Neural progenitor cell (in vitro differentiated cells): ENCODE measurements at regions not wholly inside any gene's neighbourhood (a gene's known extent, or its start where the extent isn't known, plus 50 kb on each side); places are given as distances from the start of the nearest gene placed in this dataset.

Experiments
- DNase-seq: peaks from one replicate; pipeline ENCODE4 v3.0.0-alpha.2; 2016; ENCODE audit warnings: low spot score
- H2AFZ ChIP-seq: fragments of 200-600 bp; sonication (generic); replicated peaks from 2 replicates; pipeline ENCODE4 v1.6.1; 2016; ENCODE audit warnings: antibody characterized with exemption
- H3F3A ChIP-seq: fragments of 200-600 bp; sonication (generic); 2 replicates; pipeline ENCODE4 v1.6.1; 2016; ENCODE audit warnings: antibody characterized with exemption, low read depth
- H3K27ac ChIP-seq: fragments of 200-600 bp; sonication (generic); 2 replicates; pipeline ENCODE4 v1.5.1; 2016; ENCODE audit warnings: mild to moderate bottlenecking
- H3K27me3 ChIP-seq: fragments of 200-600 bp; sonication (generic); 2 replicates; pipeline ENCODE4 v1.6.1; 2016; ENCODE audit warnings: mild to moderate bottlenecking, moderate library complexity
- H3K36me3 ChIP-seq: fragments of 200-600 bp; sonication (generic); 2 replicates; pipeline ENCODE4 v1.5.1; 2016
- H3K4me1 ChIP-seq: fragments of 200-600 bp; sonication (generic); 2 replicates; pipeline ENCODE4 v1.6.1; 2016; ENCODE audit warnings: mixed run types
- H3K4me2 ChIP-seq: fragments of 200-600 bp; sonication (generic); 2 replicates; pipeline ENCODE4 v1.6.1; 2016
- H3K4me3 ChIP-seq: fragments of 200-600 bp; sonication (generic); 2 replicates; pipeline ENCODE4 v1.5.1; 2016
- H3K79me2 ChIP-seq: fragments of 200-600 bp; sonication (generic); 2 replicates; pipeline ENCODE4 v1.6.1; 2016; ENCODE audit warnings: low read depth
- H3K9ac ChIP-seq: fragments of 200-600 bp; sonication (generic); 2 replicates; pipeline ENCODE4 v1.6.1; 2016
- H3K9me3 ChIP-seq: fragments of 200-600 bp; sonication (generic); 2 replicates; pipeline ENCODE4 v1.5.1; 2016; ENCODE audit warnings: low read depth
- H4K20me1 ChIP-seq: fragments of 200-600 bp; sonication (generic); 2 replicates; pipeline ENCODE4 v1.6.1; 2016; ENCODE audit warnings: low read depth
- H3K27ac Mint-ChIP-seq: 3 replicates; pipeline ENCODE4 v1.8.0; 2021; ENCODE audit warnings: mixed read lengths
- H3K27me3 Mint-ChIP-seq: 2 replicates; pipeline ENCODE4 v1.8.0; 2022; ENCODE audit warnings: low read depth, mild to moderate bottlenecking, inconsistent platforms, moderate library complexity, mixed read lengths; ENCODE audit not compliant: insufficient read depth
- H3K36me3 Mint-ChIP-seq: 3 replicates; pipeline ENCODE4 v1.8.0; 2021; ENCODE audit warnings: mixed read lengths
- H3K4me1 Mint-ChIP-seq: 3 replicates; pipeline ENCODE4 v1.8.0; 2021; ENCODE audit warnings: mixed read lengths
- H3K4me3 Mint-ChIP-seq: 3 replicates; pipeline ENCODE4 v1.8.0; 2021; ENCODE audit warnings: mild to moderate bottlenecking, moderate library complexity, mixed read lengths
- H3K9me3 Mint-ChIP-seq: 3 replicates; pipeline ENCODE4 v1.8.0; 2020; ENCODE audit warnings: mixed read lengths
- CTCF ChIP-seq: fragments of 200-600 bp; sonication (generic); IDR thresholded peaks from 2 replicates; pipeline ENCODE4 v1.5.1; 2017; ENCODE audit warnings: antibody characterized with exemption, mild to moderate bottlenecking
- EZH2 ChIP-seq: fragments of 200-600 bp; sonication (generic); IDR thresholded peaks from 2 replicates; pipeline ENCODE4 v1.6.1; 2017; ENCODE audit warnings: antibody characterized with exemption, mild to moderate bottlenecking, moderate library complexity
- EZH2phosphoT487 ChIP-seq: fragments of 200-600 bp; sonication (generic); IDR thresholded peaks from 2 replicates; pipeline ENCODE4 v1.6.1; 2017; ENCODE audit warnings: antibody characterized with exemption

DNA sequence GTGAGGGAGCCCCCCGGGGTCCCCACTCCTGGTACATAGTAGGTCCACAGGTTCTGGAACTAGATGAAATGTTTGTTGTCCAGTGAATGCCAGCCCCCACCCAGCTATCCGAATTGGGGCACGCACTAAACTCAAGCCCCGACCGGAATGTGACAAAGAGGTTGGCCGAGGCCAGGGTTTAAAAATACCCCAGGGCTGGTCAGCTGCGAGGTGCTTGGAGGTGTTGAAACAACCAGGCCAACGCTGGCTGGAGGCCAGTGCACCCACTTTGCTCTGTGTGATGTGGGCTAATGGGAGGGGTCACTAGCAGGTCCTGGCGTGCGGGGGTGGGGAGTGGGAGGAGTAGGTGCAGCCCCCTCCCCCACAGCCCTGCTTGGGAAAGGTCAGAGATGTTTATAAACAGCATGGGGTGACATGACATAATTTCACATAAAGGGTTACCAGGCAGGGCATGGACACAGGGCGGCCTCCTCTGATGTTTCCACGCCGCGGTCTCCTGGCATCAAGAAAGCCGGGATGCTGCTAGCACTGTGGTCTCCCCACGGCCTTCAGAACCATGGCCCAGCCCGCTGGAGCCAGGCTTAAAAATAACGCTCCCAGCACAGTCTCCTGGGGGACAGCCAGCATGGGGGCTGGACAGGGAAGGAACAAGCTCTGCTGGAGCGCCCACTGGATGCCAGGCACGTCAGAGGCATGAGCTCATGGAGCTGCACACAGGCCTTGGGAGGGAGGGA lies 111.2 kb upstream of the PTPN1 start:
- no peak overlapping the region for H2AFZ ChIP-seq
- Mint-ChIP-seq H3K9me3 (no peaks in the 10 kb centered on the region), H3K4me1 (peaks cover 14% of the 10 kb centered on the region), H3K27me3 (peaks cover 5% of the 10 kb centered on the region), H3K36me3 (no peaks in the 10 kb centered on the region), H3K4me3 (no peak overlapping the region), H3K27ac (no peak overlapping the region)
- no peak for DNase-seq
- no peak overlapping the region for H3K4me3 ChIP-seq
- H3K9ac ChIP-seq = no peak overlapping the region
- no peak overlapping the region for H3K27ac ChIP-seq
- TF ChIP-seq EZH2 = no peak
- TF ChIP-seq CTCF = no peak
- TF ChIP-seq EZH2phosphoT487 = no peak
- no peaks in the 10 kb centered on the region for H3K9me3 ChIP-seq
- no peaks in the 10 kb centered on the region for H3K27me3 ChIP-seq
- no peaks in the 10 kb centered on the region for H3K4me1 ChIP-seq
- no peaks in the 10 kb centered on the region for H3K79me2 ChIP-seq
- H3F3A ChIP-seq = no peaks in the 10 kb centered on the region
- no peaks in the 10 kb centered on the region for H4K20me1 ChIP-seq
- H3K36me3 ChIP-seq = no peaks in the 10 kb centered on the region
- no peak overlapping the region for H3K4me2 ChIP-seq

DNA sequence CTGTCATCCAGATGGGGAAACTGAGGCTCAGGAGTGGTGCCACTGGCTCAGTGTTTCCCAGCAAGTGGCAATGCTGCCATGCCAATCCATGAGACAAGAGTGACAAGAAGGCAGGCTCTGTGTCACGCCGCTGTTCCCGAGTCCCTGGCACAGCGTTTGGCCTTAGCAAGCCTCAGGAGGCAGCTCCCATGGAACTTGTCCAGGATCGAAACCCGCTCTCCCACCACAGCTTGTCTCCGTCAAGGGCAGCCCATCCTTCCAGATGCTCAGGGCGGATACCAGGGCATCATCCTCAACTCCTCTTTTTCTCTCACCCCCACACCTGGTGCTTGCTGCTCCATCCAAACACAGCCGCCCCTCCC lies 110.6 kb upstream of the PTPN1 start:
- Mint-ChIP-seq H3K27me3 (peaks cover 5% of the 10 kb centered on the region), H3K4me1 (peaks cover 14% of the 10 kb centered on the region), H3K36me3 (no peaks in the 10 kb centered on the region), H3K9me3 (no peaks in the 10 kb centered on the region), H3K27ac (no peak overlapping the region), H3K4me3 (no peak overlapping the region)
- H3K4me1 ChIP-seq = no peaks in the 10 kb centered on the region
- no peaks in the 10 kb centered on the region for H3K36me3 ChIP-seq
- H3K27ac ChIP-seq = no peak overlapping the region
- H3K4me2 ChIP-seq = no peak overlapping the region
- no peak overlapping the region for H3K4me3 ChIP-seq
- H3K9ac ChIP-seq = no peak overlapping the region
- H3K9me3 ChIP-seq = no peaks in the 10 kb centered on the region
- no peak for TF ChIP-seq CTCF
- no peak for TF ChIP-seq EZH2
- TF ChIP-seq EZH2phosphoT487 = no peak
- H3K79me2 ChIP-seq = no peaks in the 10 kb centered on the region
- no peaks in the 10 kb centered on the region for H3F3A ChIP-seq
- no peaks in the 10 kb centered on the region for H3K27me3 ChIP-seq
- no peak overlapping the region for H2AFZ ChIP-seq
- H4K20me1 ChIP-seq = no peaks in the 10 kb centered on the region
- DNase-seq = no peak

- H3K4me1 Mint-ChIP-seq = peaks cover 10% of the 10 kb centered on the region
- no peak overlapping the region for H3K4me2 ChIP-seq
- H3K79me2 ChIP-seq = no peaks in the 10 kb centered on the region
- no peak overlapping the region for H2AFZ ChIP-seq
- H3K27ac ChIP-seq = no peak overlapping the region
- peak overlapping the region; percentile 11 for H3K27ac Mint-ChIP-seq
- no peaks in the 10 kb centered on the region for H3K36me3 Mint-ChIP-seq
- H3K9me3 Mint-ChIP-seq = no peaks in the 10 kb centered on the region
- H3K4me3 ChIP-seq = no peak overlapping the region
- no peak overlapping the region for H3K9ac ChIP-seq
- H3F3A ChIP-seq = no peaks in the 10 kb centered on the region
- H3K4me1 ChIP-seq = no peaks in the 10 kb centered on the region
- no peaks in the 10 kb centered on the region for H4K20me1 ChIP-seq
- peak; percentile 11 for TF ChIP-seq CTCF
- TF ChIP-seq EZH2phosphoT487 = no peak
- peaks cover 5% of the 10 kb centered on the region for H3K27me3 Mint-ChIP-seq
- no peaks in the 10 kb centered on the region for H3K36me3 ChIP-seq
- peak; percentile 19 for DNase-seq
- no peaks in the 10 kb centered on the region for H3K9me3 ChIP-seq
- H3K4me3 Mint-ChIP-seq = no peak overlapping the region
- H3K27me3 ChIP-seq = no peaks in the 10 kb centered on the region
Observed at GRCh38 chr20:50399917-50400704, 110.1 kb upstream of the PTPN1 start.
